NB4 (cell line): ENCODE measurements at regions not wholly inside any gene's neighbourhood (a gene's known extent, or its start where the extent isn't known, plus 50 kb on each side); places are given as distances from the start of the nearest gene placed in this dataset.

Source experiments
- POLR2A ChIP-seq: IDR thresholded peaks from 2 replicates; pipeline ENCODE4 v1.6.1; 2011; ENCODE audit warnings: mild to moderate bottlenecking; ENCODE audit not compliant: insufficient read length; ENCODE audit errors: extremely low read depth
- TF ChIP-seq, protein P1 (sequence below): IDR thresholded peaks from one replicate; pipeline ENCODE4 v1.5.1; 2012; ENCODE audit warnings: low read depth, low read length

- TF ChIP-seq, protein P1, sequence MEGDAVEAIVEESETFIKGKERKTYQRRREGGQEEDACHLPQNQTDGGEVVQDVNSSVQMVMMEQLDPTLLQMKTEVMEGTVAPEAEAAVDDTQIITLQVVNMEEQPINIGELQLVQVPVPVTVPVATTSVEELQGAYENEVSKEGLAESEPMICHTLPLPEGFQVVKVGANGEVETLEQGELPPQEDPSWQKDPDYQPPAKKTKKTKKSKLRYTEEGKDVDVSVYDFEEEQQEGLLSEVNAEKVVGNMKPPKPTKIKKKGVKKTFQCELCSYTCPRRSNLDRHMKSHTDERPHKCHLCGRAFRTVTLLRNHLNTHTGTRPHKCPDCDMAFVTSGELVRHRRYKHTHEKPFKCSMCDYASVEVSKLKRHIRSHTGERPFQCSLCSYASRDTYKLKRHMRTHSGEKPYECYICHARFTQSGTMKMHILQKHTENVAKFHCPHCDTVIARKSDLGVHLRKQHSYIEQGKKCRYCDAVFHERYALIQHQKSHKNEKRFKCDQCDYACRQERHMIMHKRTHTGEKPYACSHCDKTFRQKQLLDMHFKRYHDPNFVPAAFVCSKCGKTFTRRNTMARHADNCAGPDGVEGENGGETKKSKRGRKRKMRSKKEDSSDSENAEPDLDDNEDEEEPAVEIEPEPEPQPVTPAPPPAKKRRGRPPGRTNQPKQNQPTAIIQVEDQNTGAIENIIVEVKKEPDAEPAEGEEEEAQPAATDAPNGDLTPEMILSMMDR, result no peak
- no peak for TF ChIP-seq POLR2A
These were observed 161.3 kb upstream of the ATP11B start for GRCh38 chr3:182632077-182632393.
